Mammary epithelial cell (primary cell): ENCODE measurements at regions not wholly inside any gene's neighbourhood (a gene's known extent, or its start where the extent isn't known, plus 50 kb on each side); places are given as distances from the start of the nearest gene placed in this dataset.

Source experiments
- EZH2 ChIP-seq: IDR thresholded peaks from 2 replicates; pipeline ENCODE4 v1.6.1; 2012; ENCODE audit warnings: low read length, inconsistent platforms, borderline replicate concordance
- TF ChIP-seq, protein P1 (sequence below), 2 donors: IDR thresholded peaks in 1 of 2; conservative IDR thresholded peaks in 1 of 2; 2 replicates each; pipeline ENCODE4 v1.5.1; 2011 to 2012; ENCODE audit warnings: inconsistent platforms in 2 of 2, low read length in 2 of 2, mild to moderate bottlenecking in 2 of 2, control low read depth in 1 of 2, low read depth in 1 of 2; ENCODE audit not compliant: insufficient read depth in 1 of 2; ENCODE audit errors: extremely low read depth in 1 of 2

DNA sequence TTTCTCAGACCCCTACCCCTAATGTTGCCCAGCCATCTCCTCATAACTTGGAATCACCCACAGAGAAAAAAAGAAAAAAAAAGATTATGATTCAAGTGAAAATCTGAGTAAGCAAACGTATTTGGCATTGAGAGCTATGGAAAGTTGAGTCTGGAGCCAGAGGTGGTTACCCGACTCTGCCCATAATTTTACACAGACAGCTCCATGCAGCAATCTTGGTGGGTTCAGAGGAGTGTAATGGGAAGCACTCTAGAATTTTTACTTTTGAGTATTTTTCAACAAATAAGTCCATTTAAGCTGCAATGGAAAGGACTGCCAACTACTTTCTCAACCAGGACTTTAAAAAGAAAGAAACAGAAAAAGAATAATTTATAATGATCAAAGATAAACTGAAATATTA is 62.7 kb downstream of the ZC3H11B start:
- TF ChIP-seq EZH2 = no peak
- TF ChIP-seq, protein P1, sequence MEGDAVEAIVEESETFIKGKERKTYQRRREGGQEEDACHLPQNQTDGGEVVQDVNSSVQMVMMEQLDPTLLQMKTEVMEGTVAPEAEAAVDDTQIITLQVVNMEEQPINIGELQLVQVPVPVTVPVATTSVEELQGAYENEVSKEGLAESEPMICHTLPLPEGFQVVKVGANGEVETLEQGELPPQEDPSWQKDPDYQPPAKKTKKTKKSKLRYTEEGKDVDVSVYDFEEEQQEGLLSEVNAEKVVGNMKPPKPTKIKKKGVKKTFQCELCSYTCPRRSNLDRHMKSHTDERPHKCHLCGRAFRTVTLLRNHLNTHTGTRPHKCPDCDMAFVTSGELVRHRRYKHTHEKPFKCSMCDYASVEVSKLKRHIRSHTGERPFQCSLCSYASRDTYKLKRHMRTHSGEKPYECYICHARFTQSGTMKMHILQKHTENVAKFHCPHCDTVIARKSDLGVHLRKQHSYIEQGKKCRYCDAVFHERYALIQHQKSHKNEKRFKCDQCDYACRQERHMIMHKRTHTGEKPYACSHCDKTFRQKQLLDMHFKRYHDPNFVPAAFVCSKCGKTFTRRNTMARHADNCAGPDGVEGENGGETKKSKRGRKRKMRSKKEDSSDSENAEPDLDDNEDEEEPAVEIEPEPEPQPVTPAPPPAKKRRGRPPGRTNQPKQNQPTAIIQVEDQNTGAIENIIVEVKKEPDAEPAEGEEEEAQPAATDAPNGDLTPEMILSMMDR (conservative IDR thresholded peaks at IDR 0.05 in 1 of 2, IDR thresholded peaks at IDR 0.05 in 1 of 2; ENCODE audit: extremely low read depth in 1 of 2, insufficient read depth in 1 of 2, low read depth in 1 of 2, low read length in 2 of 2) = no peak
